Neural progenitor cell (in vitro differentiated cells): ENCODE measurements at regions not wholly inside any gene's neighbourhood (a gene's known extent, or its start where the extent isn't known, plus 50 kb on each side); places are given as distances from the start of the nearest gene placed in this dataset.
"Not testable (repeated sequence)": the region's sequence is repeated elsewhere in the genome, so short reads cannot be mapped to it uniquely, and the experiment has no call there.

Experiments used
- DNase-seq: peaks from one replicate; pipeline ENCODE4 v3.0.0-alpha.2; 2016; ENCODE audit warnings: low spot score
- H2AFZ ChIP-seq: fragments of 200-600 bp; sonication (generic); replicated peaks from 2 replicates; pipeline ENCODE4 v1.6.1; 2016; ENCODE audit warnings: antibody characterized with exemption
- H3F3A ChIP-seq: fragments of 200-600 bp; sonication (generic); 2 replicates; pipeline ENCODE4 v1.6.1; 2016; ENCODE audit warnings: antibody characterized with exemption, low read depth
- H3K27ac ChIP-seq: fragments of 200-600 bp; sonication (generic); 2 replicates; pipeline ENCODE4 v1.5.1; 2016; ENCODE audit warnings: mild to moderate bottlenecking
- H3K27me3 ChIP-seq: fragments of 200-600 bp; sonication (generic); 2 replicates; pipeline ENCODE4 v1.6.1; 2016; ENCODE audit warnings: mild to moderate bottlenecking, moderate library complexity
- H3K36me3 ChIP-seq: fragments of 200-600 bp; sonication (generic); 2 replicates; pipeline ENCODE4 v1.5.1; 2016
- H3K4me1 ChIP-seq: fragments of 200-600 bp; sonication (generic); 2 replicates; pipeline ENCODE4 v1.6.1; 2016; ENCODE audit warnings: mixed run types
- H3K4me2 ChIP-seq: fragments of 200-600 bp; sonication (generic); 2 replicates; pipeline ENCODE4 v1.6.1; 2016
- H3K4me3 ChIP-seq: fragments of 200-600 bp; sonication (generic); 2 replicates; pipeline ENCODE4 v1.5.1; 2016
- H3K79me2 ChIP-seq: fragments of 200-600 bp; sonication (generic); 2 replicates; pipeline ENCODE4 v1.6.1; 2016; ENCODE audit warnings: low read depth
- H3K9ac ChIP-seq: fragments of 200-600 bp; sonication (generic); 2 replicates; pipeline ENCODE4 v1.6.1; 2016
- H3K9me3 ChIP-seq: fragments of 200-600 bp; sonication (generic); 2 replicates; pipeline ENCODE4 v1.5.1; 2016; ENCODE audit warnings: low read depth
- H4K20me1 ChIP-seq: fragments of 200-600 bp; sonication (generic); 2 replicates; pipeline ENCODE4 v1.6.1; 2016; ENCODE audit warnings: low read depth
- H3K27ac Mint-ChIP-seq: 3 replicates; pipeline ENCODE4 v1.8.0; 2021; ENCODE audit warnings: mixed read lengths
- H3K27me3 Mint-ChIP-seq: 2 replicates; pipeline ENCODE4 v1.8.0; 2022; ENCODE audit warnings: low read depth, mild to moderate bottlenecking, inconsistent platforms, moderate library complexity, mixed read lengths; ENCODE audit not compliant: insufficient read depth
- H3K36me3 Mint-ChIP-seq: 3 replicates; pipeline ENCODE4 v1.8.0; 2021; ENCODE audit warnings: mixed read lengths
- H3K4me1 Mint-ChIP-seq: 3 replicates; pipeline ENCODE4 v1.8.0; 2021; ENCODE audit warnings: mixed read lengths
- H3K4me3 Mint-ChIP-seq: 3 replicates; pipeline ENCODE4 v1.8.0; 2021; ENCODE audit warnings: mild to moderate bottlenecking, moderate library complexity, mixed read lengths
- H3K9me3 Mint-ChIP-seq: 3 replicates; pipeline ENCODE4 v1.8.0; 2020; ENCODE audit warnings: mixed read lengths
- CTCF ChIP-seq: fragments of 200-600 bp; sonication (generic); IDR thresholded peaks from 2 replicates; pipeline ENCODE4 v1.5.1; 2017; ENCODE audit warnings: antibody characterized with exemption, mild to moderate bottlenecking
- EZH2 ChIP-seq: fragments of 200-600 bp; sonication (generic); IDR thresholded peaks from 2 replicates; pipeline ENCODE4 v1.6.1; 2017; ENCODE audit warnings: antibody characterized with exemption, mild to moderate bottlenecking, moderate library complexity
- EZH2phosphoT487 ChIP-seq: fragments of 200-600 bp; sonication (generic); IDR thresholded peaks from 2 replicates; pipeline ENCODE4 v1.6.1; 2017; ENCODE audit warnings: antibody characterized with exemption

GRCh38 chr18:64747803-64748202, 598.9 kb upstream of the LINC00305 start:
- H3K4me1 Mint-ChIP-seq: no peaks in the 10 kb centered on the region
- no peak overlapping the region for H3K4me3 Mint-ChIP-seq
- Histone ChIP-seq H3K27me3 (no peaks in the 10 kb centered on the region), H3F3A (no peaks in the 10 kb centered on the region), H2AFZ (no peak overlapping the region), H4K20me1 (no peaks in the 10 kb centered on the region), H3K4me1 (peaks cover 18% of the 10 kb centered on the region), H3K36me3 (no peaks in the 10 kb centered on the region), H3K9ac (no peak overlapping the region), H3K27ac (no peak overlapping the region), H3K4me3 (no peak overlapping the region), H3K9me3 (no peaks in the 10 kb centered on the region), H3K79me2 (no peaks in the 10 kb centered on the region), H3K4me2 (no peak overlapping the region)
- peak; percentile 39 for DNase-seq
- H3K27me3 Mint-ChIP-seq: peaks cover 2% of the 10 kb centered on the region
- H3K36me3 Mint-ChIP-seq: no peaks in the 10 kb centered on the region
- peaks cover 3% of the 10 kb centered on the region for H3K9me3 Mint-ChIP-seq
- no peak overlapping the region for H3K27ac Mint-ChIP-seq
- TF ChIP-seq EZH2 (no peak), CTCF (peak; percentile 41)

GRCh38 chr18:64742898-64743297, 594.0 kb upstream of the LINC00305 start:
- TF ChIP-seq EZH2: no peak
- no peak for TF ChIP-seq CTCF
- no peak for TF ChIP-seq EZH2phosphoT487
- Histone ChIP-seq H3K27me3 (no peaks in the 10 kb centered on the region), H3K79me2 (no peaks in the 10 kb centered on the region), H3K9ac (no peak overlapping the region), H3K27ac (no peak overlapping the region), H3K4me3 (no peak overlapping the region), H3K4me2 (no peak overlapping the region), H2AFZ (no peak overlapping the region), H3K4me1 (no peaks in the 10 kb centered on the region), H3F3A (no peaks in the 10 kb centered on the region), H3K9me3 (no peaks in the 10 kb centered on the region), H4K20me1 (no peaks in the 10 kb centered on the region), H3K36me3 (no peaks in the 10 kb centered on the region)
- Mint-ChIP-seq H3K27me3 (no peaks in the 10 kb centered on the region), H3K36me3 (no peaks in the 10 kb centered on the region), H3K4me1 (no peaks in the 10 kb centered on the region), H3K4me3 (no peak overlapping the region), H3K9me3 (peaks cover 3% of the 10 kb centered on the region), H3K27ac (no peak overlapping the region)
- no peak for DNase-seq

DNA sequence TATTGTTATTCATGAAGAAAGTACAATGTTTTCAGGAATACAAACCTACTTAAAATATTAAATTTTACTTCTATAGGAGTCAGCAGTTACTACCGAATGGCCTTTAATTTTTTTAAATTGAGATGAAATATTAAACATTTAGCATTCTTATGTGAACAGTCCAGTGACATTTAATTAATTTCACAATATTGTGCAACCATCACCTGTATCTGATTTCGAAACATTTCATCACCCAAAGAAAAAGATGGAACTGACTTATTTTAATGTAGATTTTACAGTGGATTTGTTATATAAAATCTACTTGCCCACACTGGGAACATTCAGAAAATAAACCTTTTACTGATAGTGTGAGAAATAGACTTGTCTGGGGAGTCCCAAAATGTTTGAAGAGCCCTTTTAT, 585.2 kb upstream of the LINC00305 start:
- Histone ChIP-seq H3K4me3 (no peak overlapping the region), H3F3A (no peaks in the 10 kb centered on the region), H4K20me1 (no peaks in the 10 kb centered on the region), H3K4me2 (no peak overlapping the region), H3K36me3 (no peaks in the 10 kb centered on the region), H3K27ac (no peak overlapping the region), H3K9me3 (no peaks in the 10 kb centered on the region), H3K9ac (no peak overlapping the region), H2AFZ (no peak overlapping the region), H3K4me1 (no peaks in the 10 kb centered on the region), H3K27me3 (no peaks in the 10 kb centered on the region), H3K79me2 (no peaks in the 10 kb centered on the region)
- Mint-ChIP-seq H3K4me3 (no peak overlapping the region), H3K27ac (no peak overlapping the region), H3K4me1 (no peaks in the 10 kb centered on the region), H3K27me3 (peaks cover 3% of the 10 kb centered on the region), H3K36me3 (no peaks in the 10 kb centered on the region), H3K9me3 (no peaks in the 10 kb centered on the region)
- no peak for DNase-seq
- no peak for TF ChIP-seq EZH2phosphoT487
- TF ChIP-seq EZH2: no peak
- no peak for TF ChIP-seq CTCF

DNA sequence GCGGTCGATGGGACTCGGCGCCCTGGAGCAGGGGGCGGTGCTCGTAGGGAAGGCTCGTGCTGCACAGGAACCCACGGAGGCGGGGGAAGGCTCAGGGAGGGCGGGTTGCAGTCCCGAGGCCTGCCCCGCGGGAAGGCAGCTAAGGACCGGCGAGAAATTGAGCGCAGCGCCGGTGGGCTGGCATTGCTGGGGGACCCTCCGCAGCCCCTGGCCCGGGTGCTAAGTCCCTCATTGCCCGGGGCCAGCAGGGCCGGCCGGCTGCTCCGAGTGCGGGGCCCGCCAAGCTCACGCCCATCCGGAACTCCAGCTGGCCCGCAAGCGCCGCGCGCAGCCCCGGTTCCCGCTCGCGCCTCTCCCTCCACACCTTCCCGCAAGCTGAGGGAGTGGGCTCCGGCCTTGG, 576.8 kb upstream of the LINC00305 start:
- not testable (repeated sequence) for H3K9me3 ChIP-seq, H3K36me3 Mint-ChIP-seq, DNase-seq

More for the DNA sequence above, 576.8 kb upstream of the LINC00305 start:
- not testable (repeated sequence) for H3K9ac ChIP-seq, H3K9me3 Mint-ChIP-seq, H4K20me1 ChIP-seq, H3K4me3 Mint-ChIP-seq, H3K27ac ChIP-seq, H3K36me3 ChIP-seq, H3K27me3 Mint-ChIP-seq, H3K27ac Mint-ChIP-seq, H3F3A ChIP-seq, H3K79me2 ChIP-seq, H3K4me1 ChIP-seq, H3K27me3 ChIP-seq
- peaks cover 12% of the 10 kb centered on the region for H3K4me1 Mint-ChIP-seq
- Histone ChIP-seq H3K4me2 (peak overlapping the region; percentile 35), H3K4me3 (peak overlapping the region; percentile 27), H2AFZ (peak overlapping the region; percentile 34)
